ENCODE measurements at regions not wholly inside any gene's neighbourhood (a gene's known extent, or its start where the extent isn't known, plus 50 kb on each side); places are given as distances from the start of the nearest gene placed in this dataset.

DNA sequence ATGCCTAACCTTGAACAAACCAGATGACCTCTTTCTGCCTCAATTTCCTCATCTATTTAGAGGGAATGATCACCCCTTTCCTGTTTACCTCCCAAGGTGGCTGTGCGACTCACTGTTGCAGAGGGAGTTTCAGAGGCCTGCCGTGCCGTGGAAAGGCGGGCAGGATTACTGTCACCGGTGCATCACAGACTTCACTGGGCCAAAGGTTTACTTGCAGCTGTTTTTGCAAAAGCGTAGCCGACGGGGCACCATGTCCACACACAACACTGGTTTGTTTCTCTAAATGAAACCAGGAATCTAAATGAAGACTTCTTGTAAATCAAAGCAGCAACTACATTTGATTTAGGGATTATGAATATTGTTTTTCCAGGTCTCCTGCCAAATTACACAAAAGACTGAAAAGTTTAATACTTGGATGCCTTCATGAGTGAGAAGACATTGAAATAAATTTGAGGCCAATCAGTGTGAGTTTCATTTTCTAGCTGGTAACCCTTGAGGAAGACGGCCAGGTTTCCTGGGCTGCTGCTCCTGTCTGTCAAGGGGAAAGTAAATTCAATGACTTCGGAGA, 696.1 kb upstream of the TMEM132C start:
- H3K4me3 ChIP-seq (replicated peaks; ENCODE audit: low read depth, low read length), result no peak overlapping the region
- TF ChIP-seq CTCF (IDR thresholded peaks at IDR 0.05; ENCODE audit: low read depth, low read length, missing control alignments), result no peak
- no peak for DNase-seq (ENCODE audit: extremely low read depth, low read depth)

GRCh38 chr12:127571578-127571977, 695.4 kb upstream of the TMEM132C start:
- no peak overlapping the region for H3K4me3 ChIP-seq (replicated peaks; ENCODE audit: low read depth, low read length)
- TF ChIP-seq CTCF (IDR thresholded peaks at IDR 0.05; ENCODE audit: low read depth, low read length, missing control alignments), result no peak

GRCh38 chr12:127579446-127579845, 687.5 kb upstream of the TMEM132C start:
- no peak overlapping the region for H3K4me3 ChIP-seq (replicated peaks; ENCODE audit: low read depth, low read length)
- TF ChIP-seq CTCF (IDR thresholded peaks at IDR 0.05; ENCODE audit: low read depth, low read length, missing control alignments), result no peak
- DNase-seq (ENCODE audit: extremely low read depth, low read depth), result no peak

More at GRCh38 chr12:127571578-127571977, 695.4 kb upstream of the TMEM132C start:
- DNase-seq (ENCODE audit: extremely low read depth, low read depth), result no peak

- no peak overlapping the region for H3K4me3 ChIP-seq (replicated peaks; ENCODE audit: low read depth, low read length)
- TF ChIP-seq CTCF (IDR thresholded peaks at IDR 0.05; ENCODE audit: low read depth, low read length, missing control alignments), result no peak
- DNase-seq (ENCODE audit: extremely low read depth, low read depth), result no peak
These were observed 684.9 kb upstream of the TMEM132C start for GRCh38 chr12:127582074-127582473.

GRCh38 chr12:127583041-127583440, 683.9 kb upstream of the TMEM132C start:
- no peak for TF ChIP-seq CTCF (IDR thresholded peaks at IDR 0.05; ENCODE audit: low read depth, low read length, missing control alignments)
- H3K4me3 ChIP-seq (replicated peaks; ENCODE audit: low read depth, low read length), result no peak overlapping the region

GRCh38 chr12:127588249-127588648, 678.7 kb upstream of the TMEM132C start:
- TF ChIP-seq CTCF (IDR thresholded peaks at IDR 0.05; ENCODE audit: low read depth, low read length, missing control alignments), result no peak
- H3K4me3 ChIP-seq (replicated peaks; ENCODE audit: low read depth, low read length), result no peak overlapping the region
- DNase-seq (ENCODE audit: extremely low read depth, low read depth), result peak; percentile 10

More at GRCh38 chr12:127583041-127583440, 683.9 kb upstream of the TMEM132C start:
- no peak for DNase-seq (ENCODE audit: extremely low read depth, low read depth)

DNA sequence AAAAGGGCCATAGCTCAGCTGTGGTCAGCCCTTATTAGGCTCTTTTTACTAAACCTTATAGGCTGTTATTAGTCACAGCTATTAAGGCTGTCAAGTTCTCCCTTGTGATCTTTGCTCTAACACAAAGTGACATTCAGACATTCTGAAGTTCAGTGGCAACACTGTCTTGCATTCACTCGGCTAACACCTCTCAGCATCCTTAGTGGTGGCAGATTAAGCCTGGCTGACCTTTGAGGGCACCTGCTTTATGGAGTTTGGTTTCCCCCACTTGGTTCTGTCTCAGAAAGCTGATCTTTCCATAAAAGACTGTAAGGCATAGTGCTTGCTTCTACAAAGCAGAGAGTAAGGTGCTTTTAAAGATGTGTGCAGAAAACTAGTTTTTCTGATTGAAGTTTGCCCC, 677.4 kb upstream of the TMEM132C start:
- no peak for DNase-seq (ENCODE audit: extremely low read depth, low read depth)
- TF ChIP-seq CTCF (IDR thresholded peaks at IDR 0.05; ENCODE audit: low read depth, low read length, missing control alignments), result no peak
- no peak overlapping the region for H3K4me3 ChIP-seq (replicated peaks; ENCODE audit: low read depth, low read length)
